ENCODE measurements at regions not wholly inside any gene's neighbourhood (a gene's known extent, or its start where the extent isn't known, plus 50 kb on each side); places are given as distances from the start of the nearest gene placed in this dataset.

GRCh38 chr9:107895501-107896001 is 406.0 kb upstream of the KLF4 start:
- Histone ChIP-seq H2AFZ (ENCODE audit: low read length) (no peak overlapping the region), H3K9me3 (ENCODE audit: insufficient read depth, low read depth, low read length) (no peaks in the 10 kb centered on the region; the same call in 1 of the 2 replicates), H4K20me1 (ENCODE audit: insufficient read depth, low read length, poor library complexity, severe bottlenecking) (no peaks in the 10 kb centered on the region), H3K4me2 (ENCODE audit: low read depth, low read length, poor library complexity, severe bottlenecking) (no peak overlapping the region), H3K4me3 (ENCODE audit: low read length, poor library complexity, severe bottlenecking) (no peak overlapping the region), H3K9me2 (replicated peaks; ENCODE audit: low read depth, low read length) (no peaks in the 10 kb centered on the region), H3K36me3 (ENCODE audit: insufficient read depth, low read length) (no peaks in the 10 kb centered on the region), H3K27me3 (ENCODE audit: insufficient read depth, low read length, poor library complexity, severe bottlenecking) (no peaks in the 10 kb centered on the region), H3K9ac (ENCODE audit: low read depth, low read length, poor library complexity, severe bottlenecking) (no peak overlapping the region), H3F3A (ENCODE audit: low read depth) (no peaks in the 10 kb centered on the region), H3K4me1 (ENCODE audit: insufficient read depth, low read length, poor library complexity, severe bottlenecking) (no peaks in the 10 kb centered on the region), H3K79me2 (ENCODE audit: insufficient read depth, low read length) (no peaks in the 10 kb centered on the region)
- TF ChIP-seq CTCF (conservative IDR thresholded peaks at IDR 0.05; ENCODE audit: low read length) (no peak), EZH2phosphoT487 (IDR thresholded peaks at IDR 0.05; ENCODE audit: borderline replicate concordance) (no peak)

- Histone ChIP-seq H3K27me3 (ENCODE audit: insufficient read depth, low read length, poor library complexity, severe bottlenecking) (no peaks in the 10 kb centered on the region), H3F3A (ENCODE audit: low read depth) (no peaks in the 10 kb centered on the region), H3K4me1 (ENCODE audit: insufficient read depth, low read length, poor library complexity, severe bottlenecking) (no peaks in the 10 kb centered on the region), H3K79me2 (ENCODE audit: insufficient read depth, low read length) (no peaks in the 10 kb centered on the region), H3K36me3 (ENCODE audit: insufficient read depth, low read length) (no peaks in the 10 kb centered on the region), H3K9me2 (replicated peaks; ENCODE audit: low read depth, low read length) (no peaks in the 10 kb centered on the region), H3K9me3 (ENCODE audit: insufficient read depth, low read depth, low read length) (no peaks in the 10 kb centered on the region; the same call in 1 of the 2 replicates), H3K9ac (ENCODE audit: low read depth, low read length, poor library complexity, severe bottlenecking) (no peak overlapping the region), H3K4me2 (ENCODE audit: low read depth, low read length, poor library complexity, severe bottlenecking) (no peak overlapping the region), H4K20me1 (ENCODE audit: insufficient read depth, low read length, poor library complexity, severe bottlenecking) (no peaks in the 10 kb centered on the region), H3K4me3 (ENCODE audit: low read length, poor library complexity, severe bottlenecking) (no peak overlapping the region), H2AFZ (ENCODE audit: low read length) (no peak overlapping the region)
- TF ChIP-seq EZH2phosphoT487 (IDR thresholded peaks at IDR 0.05; ENCODE audit: borderline replicate concordance) (no peak), CTCF (conservative IDR thresholded peaks at IDR 0.05; ENCODE audit: low read length) (no peak)
Observed at GRCh38 chr9:107894572-107895261, 405.1 kb upstream of the KLF4 start.

GRCh38 chr9:107890921-107891465 is 401.4 kb upstream of the KLF4 start:
- H3K27me3 ChIP-seq (ENCODE audit: insufficient read depth, low read length, poor library complexity, severe bottlenecking), result no peaks in the 10 kb centered on the region
- H3K36me3 ChIP-seq (ENCODE audit: insufficient read depth, low read length), result no peaks in the 10 kb centered on the region
- H2AFZ ChIP-seq (ENCODE audit: low read length), result no peak overlapping the region
- H4K20me1 ChIP-seq (ENCODE audit: insufficient read depth, low read length, poor library complexity, severe bottlenecking), result no peaks in the 10 kb centered on the region
- H3K4me1 ChIP-seq (ENCODE audit: insufficient read depth, low read length, poor library complexity, severe bottlenecking), result no peaks in the 10 kb centered on the region
- H3K4me3 ChIP-seq (ENCODE audit: low read length, poor library complexity, severe bottlenecking), result no peak overlapping the region
- TF ChIP-seq EZH2phosphoT487 (IDR thresholded peaks at IDR 0.05; ENCODE audit: borderline replicate concordance), result no peak
- TF ChIP-seq CTCF (conservative IDR thresholded peaks at IDR 0.05; ENCODE audit: low read length), result no peak
- H3K79me2 ChIP-seq (ENCODE audit: insufficient read depth, low read length), result no peaks in the 10 kb centered on the region
- H3K9me3 ChIP-seq (ENCODE audit: insufficient read depth, low read depth, low read length), result peaks cover 2% of the 10 kb centered on the region; the same call in 1 of the 2 replicates
- no peak overlapping the region for H3K4me2 ChIP-seq (ENCODE audit: low read depth, low read length, poor library complexity, severe bottlenecking)
- H3K9me2 ChIP-seq (replicated peaks; ENCODE audit: low read depth, low read length), result no peaks in the 10 kb centered on the region; the same call in 1 of the 2 replicates
- no peaks in the 10 kb centered on the region for H3F3A ChIP-seq (ENCODE audit: low read depth)
- H3K9ac ChIP-seq (ENCODE audit: low read depth, low read length, poor library complexity, severe bottlenecking), result no peak overlapping the region

Measured in Loucy (cell line).